Neural cell (in vitro differentiated cells): ENCODE measurements at regions not wholly inside any gene's neighbourhood (a gene's known extent, or its start where the extent isn't known, plus 50 kb on each side); places are given as distances from the start of the nearest gene placed in this dataset.

Source experiments
- H2AFZ ChIP-seq: fragments of 200-600, 300-800 bp; sonication (generic), shearing (Covaris generic); 2 replicates; pipeline ENCODE4 v1.6.0; 2014; ENCODE audit warnings: low read depth, mild to moderate bottlenecking, antibody characterized with exemption, low read length, moderate library complexity
- H3F3A ChIP-seq: fragments of 200-600 bp; shearing (Covaris generic); 2 replicates; pipeline ENCODE4 v1.6.1; 2016; ENCODE audit warnings: mild to moderate bottlenecking, moderate library complexity, mixed read lengths, antibody characterized with exemption, low read length; ENCODE audit not compliant: insufficient read depth, poor library complexity, severe bottlenecking
- H3K27ac ChIP-seq: fragments of 200-600, 300-800 bp; sonication (generic), shearing (Covaris generic); 2 replicates; pipeline ENCODE4 v1.5.1; 2014; ENCODE audit warnings: mild to moderate bottlenecking, low read length, moderate library complexity
- H3K27me3 ChIP-seq: fragments of 300-800, 200-600 bp; sonication (generic), shearing (Covaris generic); 2 replicates; pipeline ENCODE4 v1.6.0; 2014; ENCODE audit warnings: mild to moderate bottlenecking, low read depth, low read length, moderate library complexity; ENCODE audit not compliant: insufficient read depth
- H3K36me3 ChIP-seq: fragments of 300-800, 200-600 bp; sonication (generic), shearing (Covaris generic); 2 replicates; pipeline ENCODE4 v1.5.1; 2014; ENCODE audit warnings: mild to moderate bottlenecking, antibody characterized with exemption, low read length, moderate library complexity; ENCODE audit not compliant: insufficient read depth
- H3K4me2 ChIP-seq: fragments of 300-800, 200-600 bp; sonication (generic), shearing (Covaris generic); 2 replicates; pipeline ENCODE4 v1.6.0; 2014; ENCODE audit warnings: mild to moderate bottlenecking, low read length
- H3K4me3 ChIP-seq: fragments of 300-800, 200-600 bp; sonication (generic), shearing (Covaris generic); 2 replicates; pipeline ENCODE4 v1.5.1; 2014; ENCODE audit warnings: mild to moderate bottlenecking, low read length, moderate library complexity
- H3K79me2 ChIP-seq: fragments of 200-600 bp; shearing (Covaris generic); replicated peaks from 2 replicates; pipeline ENCODE4 v1.6.0; 2014; ENCODE audit warnings: mild to moderate bottlenecking, low read length, moderate library complexity; ENCODE audit not compliant: insufficient read depth
- H3K9ac ChIP-seq: fragments of 300-800, 200-600 bp; sonication (generic), shearing (Covaris generic); 2 replicates; pipeline ENCODE4 v1.6.1; 2016; ENCODE audit warnings: mild to moderate bottlenecking, low read length, mixed read lengths
- H3K9me2 ChIP-seq: fragments of 200-600 bp; shearing (Covaris generic); 2 replicates; pipeline ENCODE4 v1.6.1; 2016; ENCODE audit warnings: mild to moderate bottlenecking, low read length, mixed read lengths; ENCODE audit not compliant: insufficient read depth
- H3K9me3 ChIP-seq: fragments of 200-600, 300-800 bp; sonication (generic), shearing (Covaris generic); 2 replicates; pipeline ENCODE4 v1.6.1; 2016; ENCODE audit warnings: mild to moderate bottlenecking, mixed run types, low read length, moderate library complexity, mixed read lengths
- H4K20me1 ChIP-seq: fragments of 200-600 bp; shearing (Covaris generic); 2 replicates; pipeline ENCODE4 v1.6.1; 2016; ENCODE audit warnings: mild to moderate bottlenecking, mixed run types; ENCODE audit not compliant: insufficient read depth
- CTCF ChIP-seq: fragments of 450-650 bp; IDR thresholded peaks from 2 replicates; pipeline ENCODE4 v1.5.1; 2014; ENCODE audit warnings: antibody characterized with exemption, mild to moderate bottlenecking, moderate library complexity; ENCODE audit not compliant: poor library complexity, severe bottlenecking
- EP300 ChIP-seq: fragments of 450-650 bp; conservative IDR thresholded peaks from 2 replicates; pipeline ENCODE4 v1.6.1; 2014; ENCODE audit warnings: antibody characterized with exemption, mild to moderate bottlenecking, moderate library complexity; ENCODE audit not compliant: poor library complexity, severe bottlenecking
- EZH2 ChIP-seq: fragments of 200-600, 300-800 bp; shearing (Covaris generic), sonication (generic); IDR thresholded peaks from 2 replicates; pipeline ENCODE4 v1.6.1; 2014; ENCODE audit warnings: antibody characterized with exemption, low read length, borderline replicate concordance, mild to moderate bottlenecking; ENCODE audit not compliant: insufficient read depth, poor library complexity, severe bottlenecking
- MXI1 ChIP-seq: fragments of 450-650 bp; conservative IDR thresholded peaks from 2 replicates; pipeline ENCODE4 v1.6.1; 2014; ENCODE audit warnings: antibody characterized with exemption, mild to moderate bottlenecking; ENCODE audit not compliant: poor library complexity, severe bottlenecking
- POLR2AphosphoS5 ChIP-seq: IDR thresholded peaks from 2 replicates; pipeline ENCODE4 v1.6.1; 2012
- RAD21 ChIP-seq: fragments of 450-650 bp; conservative IDR thresholded peaks from 2 replicates; pipeline ENCODE4 v1.6.1; 2014; ENCODE audit warnings: antibody characterized with exemption, mild to moderate bottlenecking, moderate library complexity
- SMC3 ChIP-seq: fragments of 450-650 bp; conservative IDR thresholded peaks from 2 replicates; pipeline ENCODE4 v1.6.1; 2014; ENCODE audit warnings: antibody characterized with exemption, mild to moderate bottlenecking, moderate library complexity; ENCODE audit not compliant: poor library complexity
- TAF1 ChIP-seq: IDR thresholded peaks from 2 replicates; pipeline ENCODE4 v1.6.1; 2012; ENCODE audit warnings: low read depth
- TF ChIP-seq, protein P1 (sequence below): IDR thresholded peaks from 2 replicates; pipeline ENCODE4 v1.6.1; 2012; ENCODE audit warnings: borderline replicate concordance

DNA sequence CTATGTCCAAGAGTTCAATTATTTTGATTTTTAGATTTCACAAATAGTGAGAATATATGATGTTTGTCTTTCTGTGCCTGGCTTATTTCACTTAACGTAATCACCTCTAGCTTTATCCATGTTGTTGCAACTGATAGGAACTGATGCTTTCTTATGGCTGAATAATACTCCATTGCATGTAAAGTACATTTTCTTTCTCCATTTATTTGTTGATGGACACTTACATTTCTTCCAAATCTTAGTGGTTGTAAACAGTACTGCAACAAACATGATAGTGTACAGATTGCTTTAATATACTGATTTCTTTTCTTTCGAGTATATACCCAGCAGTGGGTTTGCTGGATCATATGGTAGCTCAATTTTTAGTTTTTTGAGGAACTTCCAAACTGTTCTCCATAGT, 600.6 kb upstream of the SEMA6D start:
- Histone ChIP-seq H3K79me2 (no peaks in the 10 kb centered on the region), H3K9me3 (no peaks in the 10 kb centered on the region), H4K20me1 (no peaks in the 10 kb centered on the region), H3K27me3 (no peaks in the 10 kb centered on the region), H3K9me2 (no peaks in the 10 kb centered on the region), H2AFZ (no peak overlapping the region), H3K27ac (no peak overlapping the region), H3K9ac (no peak overlapping the region), H3K4me2 (no peak overlapping the region), H3K36me3 (no peaks in the 10 kb centered on the region), H3F3A (peaks cover 2% of the 10 kb centered on the region), H3K4me3 (no peak overlapping the region)
- no peak for TF ChIP-seq POLR2AphosphoS5
- no peak for TF ChIP-seq CTCF
- no peak for TF ChIP-seq EZH2
- TF ChIP-seq TAF1, result no peak
- TF ChIP-seq EP300, result no peak
- no peak for TF ChIP-seq SMC3
- TF ChIP-seq, protein P1, sequence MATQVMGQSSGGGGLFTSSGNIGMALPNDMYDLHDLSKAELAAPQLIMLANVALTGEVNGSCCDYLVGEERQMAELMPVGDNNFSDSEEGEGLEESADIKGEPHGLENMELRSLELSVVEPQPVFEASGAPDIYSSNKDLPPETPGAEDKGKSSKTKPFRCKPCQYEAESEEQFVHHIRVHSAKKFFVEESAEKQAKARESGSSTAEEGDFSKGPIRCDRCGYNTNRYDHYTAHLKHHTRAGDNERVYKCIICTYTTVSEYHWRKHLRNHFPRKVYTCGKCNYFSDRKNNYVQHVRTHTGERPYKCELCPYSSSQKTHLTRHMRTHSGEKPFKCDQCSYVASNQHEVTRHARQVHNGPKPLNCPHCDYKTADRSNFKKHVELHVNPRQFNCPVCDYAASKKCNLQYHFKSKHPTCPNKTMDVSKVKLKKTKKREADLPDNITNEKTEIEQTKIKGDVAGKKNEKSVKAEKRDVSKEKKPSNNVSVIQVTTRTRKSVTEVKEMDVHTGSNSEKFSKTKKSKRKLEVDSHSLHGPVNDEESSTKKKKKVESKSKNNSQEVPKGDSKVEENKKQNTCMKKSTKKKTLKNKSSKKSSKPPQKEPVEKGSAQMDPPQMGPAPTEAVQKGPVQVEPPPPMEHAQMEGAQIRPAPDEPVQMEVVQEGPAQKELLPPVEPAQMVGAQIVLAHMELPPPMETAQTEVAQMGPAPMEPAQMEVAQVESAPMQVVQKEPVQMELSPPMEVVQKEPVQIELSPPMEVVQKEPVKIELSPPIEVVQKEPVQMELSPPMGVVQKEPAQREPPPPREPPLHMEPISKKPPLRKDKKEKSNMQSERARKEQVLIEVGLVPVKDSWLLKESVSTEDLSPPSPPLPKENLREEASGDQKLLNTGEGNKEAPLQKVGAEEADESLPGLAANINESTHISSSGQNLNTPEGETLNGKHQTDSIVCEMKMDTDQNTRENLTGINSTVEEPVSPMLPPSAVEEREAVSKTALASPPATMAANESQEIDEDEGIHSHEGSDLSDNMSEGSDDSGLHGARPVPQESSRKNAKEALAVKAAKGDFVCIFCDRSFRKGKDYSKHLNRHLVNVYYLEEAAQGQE, result no peak
- TF ChIP-seq RAD21, result no peak
- no peak for TF ChIP-seq MXI1

DNA sequence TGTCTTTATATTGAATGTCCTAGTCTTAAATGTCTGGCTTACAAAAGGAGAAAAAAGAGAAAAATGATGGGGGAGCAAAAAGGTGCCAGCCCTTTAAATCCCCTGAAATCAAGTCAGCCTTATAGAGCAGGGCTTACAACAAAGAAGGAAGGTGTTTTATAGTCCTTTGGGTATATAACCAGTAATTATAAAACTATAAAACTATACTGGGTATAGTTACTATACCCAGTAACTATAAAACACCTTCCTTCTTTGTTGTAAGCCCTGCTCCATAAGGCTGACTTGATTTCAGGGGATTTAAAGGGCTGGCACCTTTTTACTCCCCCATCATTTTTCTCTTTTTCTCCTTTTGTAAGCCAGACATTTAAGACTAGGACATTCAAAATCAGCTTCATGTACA, 598.0 kb upstream of the SEMA6D start:
- Histone ChIP-seq H3K9ac (no peak overlapping the region), H3F3A (peaks cover 2% of the 10 kb centered on the region), H3K79me2 (no peaks in the 10 kb centered on the region), H3K4me2 (no peak overlapping the region), H4K20me1 (no peaks in the 10 kb centered on the region), H3K9me2 (no peaks in the 10 kb centered on the region), H3K27me3 (no peaks in the 10 kb centered on the region), H3K36me3 (no peaks in the 10 kb centered on the region), H3K4me3 (no peak overlapping the region), H2AFZ (no peak overlapping the region), H3K9me3 (no peaks in the 10 kb centered on the region), H3K27ac (no peak overlapping the region)
- TF ChIP-seq RAD21, result no peak
- no peak for TF ChIP-seq TAF1
- TF ChIP-seq, protein P1, result no peak
- no peak for TF ChIP-seq EZH2
- no peak for TF ChIP-seq MXI1
- TF ChIP-seq SMC3, result no peak
- no peak for TF ChIP-seq EP300
- TF ChIP-seq CTCF, result no peak
- TF ChIP-seq POLR2AphosphoS5, result no peak
